NCI-H748 treated with DMSO at 0.1 percent for 48 hours (cell line): ENCODE measurements at regions not wholly inside any gene's neighbourhood (a gene's known extent, or its start where the extent isn't known, plus 50 kb on each side); places are given as distances from the start of the nearest gene placed in this dataset.
A peak's percentile ranks its signal among the peaks of the same experiment; 100 is the strongest.

ENCODE experiments used
- DNase-seq: peaks from one replicate; lab custom pipeline; 2025; lab: John Stamatoyannopoulos, UW

- no peak for DNase-seq
Observed at GRCh38 chr16:85376292-85377095, 236.6 kb upstream of the GSE1 start.

- DNase-seq, result no peak
Observed at GRCh38 chr16:85377388-85378144, 235.6 kb upstream of the GSE1 start.

GRCh38 chr16:85378145-85379040 lies 234.7 kb upstream of the GSE1 start:
- no peak for DNase-seq

- DNase-seq, result no peak
Observed at GRCh38 chr16:85379041-85380001, 233.8 kb upstream of the GSE1 start.

GRCh38 chr16:85380002-85380395 lies 233.1 kb upstream of the GSE1 start:
- no peak for DNase-seq

- DNase-seq, result no peak
Observed at GRCh38 chr16:85380905-85381737, 232.0 kb upstream of the GSE1 start.

- no peak for DNase-seq
Observed at GRCh38 chr16:85381738-85382592, 231.2 kb upstream of the GSE1 start.

GRCh38 chr16:85382717-85383118 lies 230.4 kb upstream of the GSE1 start:
- DNase-seq, result no peak

- no peak for DNase-seq
Observed at GRCh38 chr16:85383836-85384832, 229.0 kb upstream of the GSE1 start.

GRCh38 chr16:85384833-85385462 lies 228.2 kb upstream of the GSE1 start:
- DNase-seq, result peak; percentile 43

- no peak for DNase-seq
Observed at GRCh38 chr16:85385463-85386331, 227.4 kb upstream of the GSE1 start.

- DNase-seq, result no peak
Observed at GRCh38 chr16:85386467-85387170, 226.5 kb upstream of the GSE1 start.

GRCh38 chr16:85387171-85387507 lies 226.0 kb upstream of the GSE1 start:
- DNase-seq, result no peak

- DNase-seq, result no peak
Observed at GRCh38 chr16:85387731-85388295, 225.3 kb upstream of the GSE1 start.

GRCh38 chr16:85389679-85390470 lies 223.2 kb upstream of the GSE1 start:
- no peak for DNase-seq
